ENCODE measurements at regions not wholly inside any gene's neighbourhood (a gene's known extent, or its start where the extent isn't known, plus 50 kb on each side); places are given as distances from the start of the nearest gene placed in this dataset.

GRCh38 chr2:136492901-136493300, 272.4 kb upstream of the THSD7B start:
- TF ChIP-seq CTCF (IDR thresholded peaks at IDR 0.05; ENCODE audit: borderline replicate concordance, extremely low read depth, low read length, poor library complexity, severe bottlenecking) (no peak), EZH2 (IDR thresholded peaks at IDR 0.05; ENCODE audit: borderline replicate concordance, low read depth, low read length, severe bottlenecking) (no peak)

Measured in DND-41 (cell line).